ENCODE measurements at regions not wholly inside any gene's neighbourhood (a gene's known extent, or its start where the extent isn't known, plus 50 kb on each side); places are given as distances from the start of the nearest gene placed in this dataset.

- DNase-seq (ENCODE audit: low spot score), result no peak
Measured at GRCh38 chr4:44817930-44818329, 91.6 kb upstream of the GNPDA2 start.

DNA sequence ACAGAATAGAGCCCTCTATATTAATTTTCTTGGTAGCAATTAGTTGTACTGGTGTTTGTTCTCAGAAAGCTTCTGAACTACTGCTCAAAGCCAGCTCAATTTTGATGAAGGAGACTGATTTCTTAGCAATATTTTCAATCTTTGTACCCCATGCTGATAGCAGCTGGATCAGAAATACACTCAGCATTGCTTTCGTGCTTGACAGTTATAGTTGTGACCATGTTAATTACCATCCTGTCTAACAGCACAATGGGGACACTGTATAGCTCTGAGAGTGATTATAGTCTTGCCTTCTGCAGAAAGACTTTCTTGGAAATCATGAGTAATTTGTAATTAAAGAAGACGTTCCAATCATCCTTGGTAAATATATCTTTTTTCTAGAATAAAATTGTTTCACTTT lies 79.7 kb upstream of the GNPDA2 start:
- DNase-seq (ENCODE audit: low spot score), result no peak

DNA sequence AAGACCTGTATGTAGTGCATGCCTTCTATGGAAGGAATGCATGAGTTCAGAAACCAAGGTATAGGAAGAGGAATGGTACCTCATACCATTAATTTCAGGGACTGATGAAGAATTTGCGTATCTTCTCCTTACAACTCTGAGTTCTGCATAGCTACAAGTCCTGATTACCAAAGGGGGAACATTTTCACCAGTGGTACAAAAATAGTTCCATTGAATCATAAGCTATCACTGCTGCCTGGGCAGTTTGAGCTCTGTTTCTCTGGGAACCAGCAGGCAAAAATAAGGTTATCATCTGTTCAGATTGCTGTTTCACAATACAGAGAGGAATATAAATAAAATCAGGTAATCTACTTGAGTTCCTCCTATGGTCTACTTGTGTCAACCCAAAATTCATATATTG lies 77.9 kb upstream of the GNPDA2 start:
- no peak for DNase-seq (ENCODE audit: low spot score)

- no peak for DNase-seq (ENCODE audit: low spot score)
Measured at GRCh38 chr4:44801384-44801783, 75.0 kb upstream of the GNPDA2 start.

- no peak for DNase-seq (ENCODE audit: low spot score)
Measured at GRCh38 chr4:44791831-44792230, 65.5 kb upstream of the GNPDA2 start.

GRCh38 chr4:44777115-44777514 lies 50.8 kb upstream of the GNPDA2 start:
- no peak for DNase-seq (ENCODE audit: low spot score)
